ENCODE measurements at regions not wholly inside any gene's neighbourhood (a gene's known extent, or its start where the extent isn't known, plus 50 kb on each side); places are given as distances from the start of the nearest gene placed in this dataset.

- no peak for TF ChIP-seq CTCF (IDR thresholded peaks at IDR 0.05)
- no peak for TF ChIP-seq POLR2AphosphoS5 (IDR thresholded peaks at IDR 0.05)
Observed at GRCh38 chr10:60623627-60624026, 154.7 kb upstream of the CDK1 start.

Data from esophagus muscularis mucosa (tissue), 3 donors.